Small intestine (tissue), 7 donors: ENCODE measurements at regions not wholly inside any gene's neighbourhood (a gene's known extent, or its start where the extent isn't known, plus 50 kb on each side); places are given as distances from the start of the nearest gene placed in this dataset.

Source experiments
- DNase-seq, 2 donors: peaks; one replicate each; pipeline versions ENCODE4 v3.0.0 to v3.0.0-alpha.2; 2013
- FAIRE-seq: peaks from 2 replicates; lab custom pipeline; 2012; peaks lifted over from hg19 to GRCh38; lab: Jason Lieb, UNC
- H3K27ac ChIP-seq, 3 donors: one replicate each; pipeline ENCODE4 v1.5.1; 2013; ENCODE audit warnings: low read length in 2 of 3, mild to moderate bottlenecking in 2 of 3, control low read depth in 1 of 3, inconsistent platforms in 1 of 3, low read depth in 1 of 3, moderate library complexity in 1 of 3
- H3K27me3 ChIP-seq, 3 donors: one replicate each; pipeline ENCODE4 v1.6.1; 2013; ENCODE audit warnings: low read length in 3 of 3, inconsistent platforms in 1 of 3; ENCODE audit not compliant: control insufficient read depth in 3 of 3, insufficient read depth in 3 of 3
- H3K36me3 ChIP-seq, 3 donors: one replicate each; pipeline ENCODE4 v1.6.1; 2013; ENCODE audit warnings: low read length in 3 of 3, inconsistent platforms in 1 of 3, low read depth in 1 of 3, mild to moderate bottlenecking in 1 of 3, moderate library complexity in 1 of 3; ENCODE audit not compliant: control insufficient read depth in 3 of 3, insufficient read depth in 2 of 3
- H3K4me1 ChIP-seq, 3 donors: one replicate each; pipeline ENCODE4 v1.6.1; 2013; ENCODE audit warnings: low read length in 2 of 3, inconsistent platforms in 1 of 3, low read depth in 1 of 3, mild to moderate bottlenecking in 1 of 3, moderate library complexity in 1 of 3; ENCODE audit not compliant: control insufficient read depth in 3 of 3, insufficient read depth in 2 of 3
- H3K4me3 ChIP-seq, 3 donors: one replicate each; pipeline ENCODE4 v1.5.1; 2013; ENCODE audit warnings: low read length in 3 of 3, control low read depth in 1 of 3, inconsistent platforms in 1 of 3, low read depth in 1 of 3, mild to moderate bottlenecking in 1 of 3, moderate library complexity in 1 of 3
- H3K9me3 ChIP-seq, 2 donors: one replicate each; pipeline ENCODE4 v1.6.1; 2013; ENCODE audit warnings: low read depth in 1 of 2, low read length in 1 of 2; ENCODE audit not compliant: control insufficient read depth in 2 of 2, insufficient read depth in 1 of 2
- WGBS, 3 donors: extraction: QIAGEN DNeasy Blood & Tissue Kit; methylation state at CpG; one replicate each; pipeline ENCODE4 v1.1.7; 2013; 5-methylcytosine and 5-hydroxymethylcytosine counted together
- donor health status: healthy with polysubstance abuse.
- donor health status: control.
- donor health status: control.
- donor health status: Bipolar disorder and iron deficiency.
- donor health status: healthy.

- FAIRE-seq (no peak), DNase-seq (no peak)
- Histone ChIP-seq H3K27ac (no peak overlapping the region), H3K9me3 (no peaks in the 10 kb centered on the region), H3K4me3 (no peak overlapping the region), H3K36me3 (no peaks in the 10 kb centered on the region), H3K4me1 (no peaks in the 10 kb centered on the region), H3K27me3 (no peaks in the 10 kb centered on the region)
- WGBS, 3 donors = 39 to 73% (median 51%) methylated on average over 18 of the region's 19 CpGs
These were observed 667.2 kb downstream of the BRD1 start for GRCh38 chr22:49160261-49161001.

GRCh38 chr22:49159711-49160110 lies 668.0 kb downstream of the BRD1 start:
- DNase-seq (no peak), FAIRE-seq (no peak)
- H3K4me1 ChIP-seq = no peaks in the 10 kb centered on the region
- no peaks in the 10 kb centered on the region for H3K9me3 ChIP-seq
- H3K4me3 ChIP-seq = no peak overlapping the region
- no peaks in the 10 kb centered on the region for H3K36me3 ChIP-seq
- no peak overlapping the region for H3K27ac ChIP-seq
- WGBS, 3 donors = 31 to 67% (median 44%) methylated on average over 10 of the region's 10 CpGs
- no peaks in the 10 kb centered on the region for H3K27me3 ChIP-seq

GRCh38 chr22:49158741-49159564 lies 668.7 kb downstream of the BRD1 start:
- H3K4me1 ChIP-seq = no peaks in the 10 kb centered on the region
- FAIRE-seq = no peak
- H3K36me3 ChIP-seq = no peaks in the 10 kb centered on the region
- 70 to 74% (median 73%) methylated on average over 17 to 19 of the region's 19 CpGs for WGBS, 3 donors
- no peak for DNase-seq
- H3K4me3 ChIP-seq = no peak overlapping the region
- H3K27ac ChIP-seq = no peak overlapping the region
- H3K9me3 ChIP-seq = no peaks in the 10 kb centered on the region
- no peaks in the 10 kb centered on the region for H3K27me3 ChIP-seq

- no peak for DNase-seq
- H3K27ac ChIP-seq = no peak overlapping the region
- 74 to 86% (median 77%) methylated on average over 20 of the region's 20 CpGs for WGBS, 3 donors
- H3K4me1 ChIP-seq = peaks cover 0 to 9% (median 0%) of the 10 kb centered on the region in 3 donors
- no peak for FAIRE-seq
- H3K4me3 ChIP-seq = no peak overlapping the region
- H3K27me3 ChIP-seq = no peaks in the 10 kb centered on the region
- no peaks in the 10 kb centered on the region for H3K9me3 ChIP-seq
- no peaks in the 10 kb centered on the region for H3K36me3 ChIP-seq
These were observed 669.9 kb downstream of the BRD1 start for GRCh38 chr22:49157529-49158339.

- Histone ChIP-seq H3K27me3 (no peaks in the 10 kb centered on the region), H3K4me1 (peaks cover 0 to 18% (median 0%) of the 10 kb centered on the region in 3 donors), H3K27ac (no peak overlapping the region), H3K4me3 (no peak overlapping the region), H3K36me3 (no peaks in the 10 kb centered on the region), H3K9me3 (no peaks in the 10 kb centered on the region)
- DNase-seq (peak; percentile 45 to 63), FAIRE-seq (no peak)
- 26 to 49% (median 38%) methylated on average over 17 of the region's 17 CpGs for WGBS, 3 donors
These were observed 670.9 kb downstream of the BRD1 start for GRCh38 chr22:49156662-49157285.

- H3K27ac ChIP-seq = no peak overlapping the region
- H3K36me3 ChIP-seq = no peaks in the 10 kb centered on the region
- no peak overlapping the region for H3K4me3 ChIP-seq
- H3K4me1 ChIP-seq = peaks cover 0 to 21% (median 0%) of the 10 kb centered on the region in 3 donors
- WGBS, 3 donors = 45 to 58% (median 51%) methylated on average over 23 to 24 of the region's 24 CpGs
- DNase-seq (peak; percentile 6 to 15), FAIRE-seq (no peak)
- no peaks in the 10 kb centered on the region for H3K9me3 ChIP-seq
- no peaks in the 10 kb centered on the region for H3K27me3 ChIP-seq
These were observed 671.7 kb downstream of the BRD1 start for GRCh38 chr22:49155770-49156580.

GRCh38 chr22:49155039-49155769 lies 672.5 kb downstream of the BRD1 start:
- peaks cover 0 to 21% (median 0%) of the 10 kb centered on the region in 3 donors for H3K4me1 ChIP-seq
- FAIRE-seq (no peak), DNase-seq (no peak)
- no peaks in the 10 kb centered on the region for H3K9me3 ChIP-seq
- H3K36me3 ChIP-seq = no peaks in the 10 kb centered on the region
- H3K27ac ChIP-seq = no peak overlapping the region
- H3K27me3 ChIP-seq = no peaks in the 10 kb centered on the region
- H3K4me3 ChIP-seq = no peak overlapping the region
- 72 to 83% (median 79%) methylated on average over 27 of the region's 27 CpGs for WGBS, 3 donors
